ENCODE measurements at regions not wholly inside any gene's neighbourhood (a gene's known extent, or its start where the extent isn't known, plus 50 kb on each side); places are given as distances from the start of the nearest gene placed in this dataset.
"Not testable (repeated sequence)": the region's sequence is repeated elsewhere in the genome, so short reads cannot be mapped to it uniquely, and the experiment has no call there.

- H3K36me3 ChIP-seq (ENCODE audit: control insufficient read depth, insufficient read depth, low read length), result no peaks in the 10 kb centered on the region
- no peak overlapping the region for H3K4me3 ChIP-seq (ENCODE audit: insufficient read depth, low read depth, low read length)
- peaks cover 8% of the 10 kb centered on the region for H3K4me1 ChIP-seq (ENCODE audit: control insufficient read depth, insufficient read depth, low read length)
- H3K27ac ChIP-seq (ENCODE audit: insufficient read depth, low read depth, low read length, poor library complexity, severe bottlenecking), result no peak overlapping the region
- H3K27me3 ChIP-seq (ENCODE audit: control insufficient read depth, insufficient read depth, low read length, poor library complexity, severe bottlenecking), result no peaks in the 10 kb centered on the region
- no peaks in the 10 kb centered on the region for H3K9me3 ChIP-seq (ENCODE audit: control insufficient read depth, low read length)
Observed at GRCh38 chr20:1757072-1757471, 99.5 kb upstream of the SIRPG start.

GRCh38 chr20:1754749-1755148, 97.2 kb upstream of the SIRPG start:
- peaks cover 8% of the 10 kb centered on the region for H3K4me1 ChIP-seq (ENCODE audit: control insufficient read depth, insufficient read depth, low read length)
- WGBS, 2 experiments, result 85 to 89% methylated on average over 4 of the region's 4 CpGs
- H3K27ac ChIP-seq (ENCODE audit: insufficient read depth, low read depth, low read length, poor library complexity, severe bottlenecking), result no peak overlapping the region
- no peaks in the 10 kb centered on the region for H3K9me3 ChIP-seq (ENCODE audit: control insufficient read depth, low read length)
- H3K4me3 ChIP-seq (ENCODE audit: insufficient read depth, low read depth, low read length), result no peak overlapping the region
- H3K36me3 ChIP-seq (ENCODE audit: control insufficient read depth, insufficient read depth, low read length), result no peaks in the 10 kb centered on the region
- no peaks in the 10 kb centered on the region for H3K27me3 ChIP-seq (ENCODE audit: control insufficient read depth, insufficient read depth, low read length, poor library complexity, severe bottlenecking)

- Histone ChIP-seq H3K4me3 (ENCODE audit: insufficient read depth, low read depth, low read length) (no peak overlapping the region), H3K27ac (ENCODE audit: insufficient read depth, low read depth, low read length, poor library complexity, severe bottlenecking) (no peak overlapping the region), H3K4me1 (ENCODE audit: control insufficient read depth, insufficient read depth, low read length) (peaks cover 8% of the 10 kb centered on the region), H3K27me3 (ENCODE audit: control insufficient read depth, insufficient read depth, low read length, poor library complexity, severe bottlenecking) (no peaks in the 10 kb centered on the region), H3K36me3 (ENCODE audit: control insufficient read depth, insufficient read depth, low read length) (no peaks in the 10 kb centered on the region), H3K9me3 (ENCODE audit: control insufficient read depth, low read length) (no peaks in the 10 kb centered on the region)
- WGBS, 2 experiments, result 82 to 89% methylated on average over 2 of the region's 2 CpGs
Observed at GRCh38 chr20:1754306-1754705, 96.7 kb upstream of the SIRPG start.

GRCh38 chr20:1752045-1752444, 94.5 kb upstream of the SIRPG start:
- Histone ChIP-seq H3K4me3 (ENCODE audit: insufficient read depth, low read depth, low read length) (no peak overlapping the region), H3K36me3 (ENCODE audit: control insufficient read depth, insufficient read depth, low read length) (no peaks in the 10 kb centered on the region)

GRCh38 chr20:1748777-1749176, 91.2 kb upstream of the SIRPG start:
- Histone ChIP-seq H3K27me3 (ENCODE audit: control insufficient read depth, insufficient read depth, low read length, poor library complexity, severe bottlenecking) (no peaks in the 10 kb centered on the region), H3K27ac (ENCODE audit: insufficient read depth, low read depth, low read length, poor library complexity, severe bottlenecking) (no peak overlapping the region), H3K36me3 (ENCODE audit: control insufficient read depth, insufficient read depth, low read length) (no peaks in the 10 kb centered on the region), H3K9me3 (ENCODE audit: control insufficient read depth, low read length) (no peaks in the 10 kb centered on the region), H3K4me1 (ENCODE audit: control insufficient read depth, insufficient read depth, low read length) (no peaks in the 10 kb centered on the region), H3K4me3 (ENCODE audit: insufficient read depth, low read depth, low read length) (no peak overlapping the region)

More at GRCh38 chr20:1752045-1752444, 94.5 kb upstream of the SIRPG start:
- H3K9me3 ChIP-seq (ENCODE audit: control insufficient read depth, low read length), result no peaks in the 10 kb centered on the region
- H3K27me3 ChIP-seq (ENCODE audit: control insufficient read depth, insufficient read depth, low read length, poor library complexity, severe bottlenecking), result no peaks in the 10 kb centered on the region
- peaks cover under 1% of the 10 kb centered on the region for H3K4me1 ChIP-seq (ENCODE audit: control insufficient read depth, insufficient read depth, low read length)
- no peak overlapping the region for H3K27ac ChIP-seq (ENCODE audit: insufficient read depth, low read depth, low read length, poor library complexity, severe bottlenecking)

GRCh38 chr20:1747953-1748577, 90.5 kb upstream of the SIRPG start:
- no peak overlapping the region for H3K4me3 ChIP-seq (ENCODE audit: insufficient read depth, low read depth, low read length)
- H3K27me3 ChIP-seq (ENCODE audit: control insufficient read depth, insufficient read depth, low read length, poor library complexity, severe bottlenecking), result no peaks in the 10 kb centered on the region
- no peak overlapping the region for H3K27ac ChIP-seq (ENCODE audit: insufficient read depth, low read depth, low read length, poor library complexity, severe bottlenecking)
- 90 to 94% methylated on average over 3 of the region's 3 CpGs for WGBS, 2 experiments
- no peaks in the 10 kb centered on the region for H3K4me1 ChIP-seq (ENCODE audit: control insufficient read depth, insufficient read depth, low read length)
- H3K9me3 ChIP-seq (ENCODE audit: control insufficient read depth, low read length), result no peaks in the 10 kb centered on the region
- no peaks in the 10 kb centered on the region for H3K36me3 ChIP-seq (ENCODE audit: control insufficient read depth, insufficient read depth, low read length)

- not testable (repeated sequence) for H3K27ac ChIP-seq (ENCODE audit: insufficient read depth, low read depth, low read length, poor library complexity, severe bottlenecking); H3K4me3 ChIP-seq (ENCODE audit: insufficient read depth, low read depth, low read length); H3K4me1 ChIP-seq (ENCODE audit: control insufficient read depth, insufficient read depth, low read length); H3K27me3 ChIP-seq (ENCODE audit: control insufficient read depth, insufficient read depth, low read length, poor library complexity, severe bottlenecking); H3K36me3 ChIP-seq (ENCODE audit: control insufficient read depth, insufficient read depth, low read length); H3K9me3 ChIP-seq (ENCODE audit: control insufficient read depth, low read length)
- 100% methylated on average over 1 of the region's 4 CpGs for WGBS, 2 experiments
Observed at GRCh38 chr20:1742049-1742434, 84.5 kb upstream of the SIRPG start.

GRCh38 chr20:1741309-1742048, 83.9 kb upstream of the SIRPG start:
- Histone ChIP-seq H3K27me3 (ENCODE audit: control insufficient read depth, insufficient read depth, low read length, poor library complexity, severe bottlenecking) (no peaks in the 10 kb centered on the region), H3K27ac (ENCODE audit: insufficient read depth, low read depth, low read length, poor library complexity, severe bottlenecking) (no peak overlapping the region), H3K9me3 (ENCODE audit: control insufficient read depth, low read length) (no peaks in the 10 kb centered on the region), H3K4me1 (ENCODE audit: control insufficient read depth, insufficient read depth, low read length) (no peaks in the 10 kb centered on the region), H3K36me3 (ENCODE audit: control insufficient read depth, insufficient read depth, low read length) (no peaks in the 10 kb centered on the region), H3K4me3 (ENCODE audit: insufficient read depth, low read depth, low read length) (no peak overlapping the region)
- 82 to 84% methylated on average over 5 to 6 of the region's 6 CpGs for WGBS, 2 experiments

- Histone ChIP-seq H3K4me1 (ENCODE audit: control insufficient read depth, insufficient read depth, low read length) (no peaks in the 10 kb centered on the region), H3K9me3 (ENCODE audit: control insufficient read depth, low read length) (no peaks in the 10 kb centered on the region), H3K27me3 (ENCODE audit: control insufficient read depth, insufficient read depth, low read length, poor library complexity, severe bottlenecking) (no peaks in the 10 kb centered on the region), H3K36me3 (ENCODE audit: control insufficient read depth, insufficient read depth, low read length) (no peaks in the 10 kb centered on the region), H3K27ac (ENCODE audit: insufficient read depth, low read depth, low read length, poor library complexity, severe bottlenecking) (no peak overlapping the region), H3K4me3 (ENCODE audit: insufficient read depth, low read depth, low read length) (no peak overlapping the region)
- WGBS, 2 experiments, result no CpG with 5 or more reads among the region's 1 CpG
Observed at GRCh38 chr20:1737134-1737533, 79.6 kb upstream of the SIRPG start.

- no peak overlapping the region for H3K4me3 ChIP-seq (ENCODE audit: insufficient read depth, low read depth, low read length)
- no peaks in the 10 kb centered on the region for H3K4me1 ChIP-seq (ENCODE audit: control insufficient read depth, insufficient read depth, low read length)
- no peaks in the 10 kb centered on the region for H3K36me3 ChIP-seq (ENCODE audit: control insufficient read depth, insufficient read depth, low read length)
- 92 to 94% methylated on average over 35 of the region's 35 CpGs for WGBS, 2 experiments
- H3K27me3 ChIP-seq (ENCODE audit: control insufficient read depth, insufficient read depth, low read length, poor library complexity, severe bottlenecking), result no peaks in the 10 kb centered on the region
- no peak overlapping the region for H3K27ac ChIP-seq (ENCODE audit: insufficient read depth, low read depth, low read length, poor library complexity, severe bottlenecking)
- no peaks in the 10 kb centered on the region for H3K9me3 ChIP-seq (ENCODE audit: control insufficient read depth, low read length)
Observed at GRCh38 chr20:1735417-1736089, 78.0 kb upstream of the SIRPG start.
